Chondrocyte (in vitro differentiated cells): ENCODE measurements at regions not wholly inside any gene's neighbourhood (a gene's known extent, or its start where the extent isn't known, plus 50 kb on each side); places are given as distances from the start of the nearest gene placed in this dataset.

ENCODE experiments used
- DNase-seq: peaks from one replicate; pipeline ENCODE4 v3.0.0; 2021; ENCODE audit warnings: mixed read lengths, low spot score
- H3K27ac Mint-ChIP-seq: one replicate; pipeline ENCODE4 v1.8.0; 2021; ENCODE audit warnings: mild to moderate bottlenecking, moderate library complexity, mixed read lengths; ENCODE audit not compliant: unreplicated experiment
- H3K27me3 Mint-ChIP-seq: 2 replicates; pipeline ENCODE4 v1.8.0; 2021; ENCODE audit warnings: low read depth, mixed read lengths
- H3K36me3 Mint-ChIP-seq: 2 replicates; pipeline ENCODE4 v1.8.0; 2021; ENCODE audit warnings: low read depth, mixed read lengths
- H3K4me1 Mint-ChIP-seq: 2 replicates; pipeline ENCODE4 v1.8.0; 2021; ENCODE audit warnings: low read depth, mild to moderate bottlenecking, mixed read lengths
- H3K4me3 Mint-ChIP-seq: one replicate; pipeline ENCODE4 v1.8.0; 2021; ENCODE audit warnings: mild to moderate bottlenecking, moderate library complexity, mixed read lengths; ENCODE audit not compliant: unreplicated experiment
- H3K9me3 Mint-ChIP-seq: 2 replicates; pipeline ENCODE4 v1.8.0; 2021; ENCODE audit warnings: low read depth, mixed read lengths
- TF ChIP-seq, protein P1 (sequence below): fragments of 200-600 bp; sonication (generic); IDR thresholded peaks from 2 replicates; pipeline ENCODE4 v1.5.0; 2021; ENCODE audit warnings: antibody characterized with exemption, mild to moderate bottlenecking, moderate library complexity

DNA sequence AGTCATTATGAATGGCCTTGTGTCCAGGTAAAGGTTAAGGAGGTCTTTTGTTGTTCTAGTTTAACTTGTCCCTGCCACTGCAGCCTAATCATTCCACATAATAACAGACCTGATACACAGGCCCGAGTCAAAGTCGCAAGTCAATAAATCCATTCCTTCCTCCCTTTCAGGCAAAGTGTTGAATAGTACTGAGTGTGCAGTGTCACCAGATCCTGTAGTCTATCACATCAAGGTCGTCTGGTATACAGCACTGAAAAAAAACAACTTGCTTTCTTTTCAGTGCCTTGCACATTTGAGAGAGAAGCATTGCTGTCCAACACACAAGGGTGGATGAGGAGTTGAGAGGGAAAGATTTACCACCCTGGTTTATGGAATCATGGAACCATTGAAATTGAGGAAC, 606.2 kb downstream of the BCL11A start:
- H3K9me3 Mint-ChIP-seq, result no peaks in the 10 kb centered on the region
- no peaks in the 10 kb centered on the region for H3K36me3 Mint-ChIP-seq
- no peak for DNase-seq
- H3K4me3 Mint-ChIP-seq, result no peak overlapping the region
- no peaks in the 10 kb centered on the region for H3K4me1 Mint-ChIP-seq
- no peak overlapping the region for H3K27ac Mint-ChIP-seq
- TF ChIP-seq, protein P1, sequence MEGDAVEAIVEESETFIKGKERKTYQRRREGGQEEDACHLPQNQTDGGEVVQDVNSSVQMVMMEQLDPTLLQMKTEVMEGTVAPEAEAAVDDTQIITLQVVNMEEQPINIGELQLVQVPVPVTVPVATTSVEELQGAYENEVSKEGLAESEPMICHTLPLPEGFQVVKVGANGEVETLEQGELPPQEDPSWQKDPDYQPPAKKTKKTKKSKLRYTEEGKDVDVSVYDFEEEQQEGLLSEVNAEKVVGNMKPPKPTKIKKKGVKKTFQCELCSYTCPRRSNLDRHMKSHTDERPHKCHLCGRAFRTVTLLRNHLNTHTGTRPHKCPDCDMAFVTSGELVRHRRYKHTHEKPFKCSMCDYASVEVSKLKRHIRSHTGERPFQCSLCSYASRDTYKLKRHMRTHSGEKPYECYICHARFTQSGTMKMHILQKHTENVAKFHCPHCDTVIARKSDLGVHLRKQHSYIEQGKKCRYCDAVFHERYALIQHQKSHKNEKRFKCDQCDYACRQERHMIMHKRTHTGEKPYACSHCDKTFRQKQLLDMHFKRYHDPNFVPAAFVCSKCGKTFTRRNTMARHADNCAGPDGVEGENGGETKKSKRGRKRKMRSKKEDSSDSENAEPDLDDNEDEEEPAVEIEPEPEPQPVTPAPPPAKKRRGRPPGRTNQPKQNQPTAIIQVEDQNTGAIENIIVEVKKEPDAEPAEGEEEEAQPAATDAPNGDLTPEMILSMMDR, result no peak
- H3K27me3 Mint-ChIP-seq, result no peaks in the 10 kb centered on the region

DNA sequence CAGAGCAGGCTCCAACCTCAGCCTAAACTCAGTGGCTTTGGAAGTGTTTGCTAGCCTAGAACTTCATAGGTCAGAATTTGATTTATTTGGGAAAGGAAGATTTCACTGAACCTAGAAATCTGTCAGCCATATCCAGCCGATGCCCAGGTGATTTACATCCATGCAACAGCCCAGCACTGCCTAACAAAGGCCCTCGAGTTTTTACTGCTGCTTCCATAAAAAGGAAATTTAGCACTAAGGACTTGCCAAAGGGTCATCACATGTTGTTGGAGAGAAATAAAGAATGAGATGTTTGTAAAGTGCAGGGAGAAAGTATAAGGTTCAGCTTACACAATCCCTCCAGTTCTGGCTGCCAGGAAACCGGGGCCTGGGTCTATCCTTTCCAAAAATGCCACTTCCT, 614.2 kb downstream of the BCL11A start:
- H3K27ac Mint-ChIP-seq, result no peak overlapping the region
- no peaks in the 10 kb centered on the region for H3K36me3 Mint-ChIP-seq
- H3K9me3 Mint-ChIP-seq, result peaks cover 2% of the 10 kb centered on the region
- DNase-seq, result no peak
- no peak overlapping the region for H3K4me3 Mint-ChIP-seq
- H3K4me1 Mint-ChIP-seq, result no peaks in the 10 kb centered on the region
- no peaks in the 10 kb centered on the region for H3K27me3 Mint-ChIP-seq
- TF ChIP-seq, protein P1, result no peak

DNA sequence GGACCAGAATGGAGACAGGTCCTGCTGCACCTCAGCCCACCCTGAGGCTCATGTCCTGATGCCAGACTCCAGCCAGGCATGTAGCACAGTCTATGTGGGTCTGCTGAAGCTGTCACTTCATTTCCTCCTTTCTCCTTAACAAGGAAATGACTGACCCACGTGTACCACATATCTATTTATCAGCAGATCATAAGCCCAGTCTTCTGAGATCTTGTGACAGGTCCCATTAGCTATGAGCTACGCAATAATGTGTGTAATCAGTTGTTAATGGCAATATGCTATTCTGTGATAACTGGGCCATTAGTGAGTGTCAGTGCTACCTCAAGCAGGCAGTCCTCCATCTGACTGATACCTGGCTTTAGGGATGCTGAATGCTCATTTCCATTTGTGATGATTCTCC, 615.3 kb downstream of the BCL11A start:
- Mint-ChIP-seq H3K27ac (no peak overlapping the region), H3K27me3 (peaks cover 2% of the 10 kb centered on the region), H3K4me3 (no peak overlapping the region), H3K36me3 (no peaks in the 10 kb centered on the region), H3K4me1 (no peaks in the 10 kb centered on the region), H3K9me3 (peaks cover 2% of the 10 kb centered on the region)
- TF ChIP-seq, protein P1, result no peak
- no peak for DNase-seq

DNA sequence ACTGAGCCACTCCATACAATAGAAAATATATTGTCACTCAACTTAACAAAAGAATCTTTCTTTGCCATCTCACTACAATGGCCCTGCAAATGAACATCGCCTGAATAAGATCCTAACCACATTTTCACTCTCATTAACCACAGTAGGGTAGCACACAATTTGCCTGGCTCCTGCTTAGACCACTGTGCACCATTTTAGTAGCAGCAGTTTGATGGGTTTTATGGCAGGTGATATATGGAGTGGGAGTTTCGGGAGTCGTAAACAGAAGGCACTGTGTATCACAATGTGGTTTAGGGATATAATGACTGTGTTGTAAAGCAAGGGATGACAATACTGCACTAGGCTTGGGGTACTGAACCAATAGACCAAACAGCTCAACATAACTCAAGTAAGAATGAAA, 617.4 kb downstream of the BCL11A start:
- Mint-ChIP-seq H3K4me3 (no peak overlapping the region), H3K36me3 (no peaks in the 10 kb centered on the region), H3K4me1 (no peaks in the 10 kb centered on the region), H3K27ac (no peak overlapping the region), H3K27me3 (peaks cover 4% of the 10 kb centered on the region), H3K9me3 (peaks cover 12% of the 10 kb centered on the region)
- DNase-seq, result no peak
- TF ChIP-seq, protein P1, result no peak

DNA sequence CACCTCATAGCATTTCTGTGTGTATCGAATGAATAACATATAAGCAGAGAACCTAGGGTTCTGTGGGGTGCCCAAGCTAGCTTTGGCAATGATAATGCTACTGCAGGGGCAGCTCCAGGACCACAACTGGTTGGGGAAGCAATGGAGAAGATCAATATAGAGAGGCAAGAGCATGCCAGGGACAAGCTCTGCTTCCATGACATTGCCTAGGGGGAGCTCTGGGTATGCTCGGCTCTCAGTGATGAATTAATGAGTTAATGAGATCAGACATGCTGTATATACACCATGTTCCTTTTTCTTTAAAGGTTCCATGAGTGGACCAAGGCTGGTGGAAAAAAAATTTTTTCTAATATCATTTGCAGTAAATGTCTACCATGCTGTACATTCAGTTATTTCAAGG, 618.4 kb downstream of the BCL11A start:
- Mint-ChIP-seq H3K4me3 (no peak overlapping the region), H3K4me1 (no peaks in the 10 kb centered on the region), H3K27ac (no peak overlapping the region), H3K36me3 (no peaks in the 10 kb centered on the region), H3K27me3 (peaks cover 8% of the 10 kb centered on the region), H3K9me3 (peaks cover 10% of the 10 kb centered on the region)
- no peak for DNase-seq
- TF ChIP-seq, protein P1, result no peak
